K562 (cell line): ENCODE measurements at regions not wholly inside any gene's neighbourhood (a gene's known extent, or its start where the extent isn't known, plus 50 kb on each side); places are given as distances from the start of the nearest gene placed in this dataset.

ENCODE experiments used
- BRD4 ChIP-seq: fragments of 200-600 bp; sonication (generic); IDR thresholded peaks from 2 replicates; pipeline ENCODE4 v1.6.1; 2017; ENCODE audit warnings: inconsistent platforms
- CC2D1A ChIP-seq: fragments of 450-650 bp; IDR thresholded peaks from 2 replicates; pipeline ENCODE4 v1.6.1; 2017; ENCODE audit warnings: mild to moderate bottlenecking
- KDM2B ChIP-seq: fragments of 250-450 bp; sonication (Bioruptor Pico); IDR thresholded peaks from 2 replicates; pipeline ENCODE4 v1.8.0; 2021; ENCODE audit warnings: mild to moderate bottlenecking, moderate library complexity
- MIER1 ChIP-seq: fragments of 450-650 bp; IDR thresholded peaks from 2 replicates; pipeline ENCODE4 v1.6.1; 2016; ENCODE audit warnings: antibody characterized with exemption, mild to moderate bottlenecking, low read depth
- MTF1 ChIP-seq: fragments of 250-450 bp; sonication (Bioruptor Pico); IDR thresholded peaks from 2 replicates; pipeline ENCODE4 v1.9.0; 2021; ENCODE audit warnings: moderate library complexity, mild to moderate bottlenecking, inconsistent platforms, borderline replicate concordance
- MYNN ChIP-seq, 2 experiments: sonication (generic); formaldehyde crosslinking in 1 of 2; IDR thresholded peaks; 2 replicates each; pipeline versions ENCODE4 v1.5.0 to v1.6.1; 2016 to 2020; ENCODE audit warnings: antibody characterized with exemption in 1 of 2, missing genetic modification reagents in 1 of 2
- NEUROD1 ChIP-seq: fragments of 150-350 bp; IDR thresholded peaks from 2 replicates; pipeline ENCODE4 v1.6.1; 2014; ENCODE audit warnings: borderline replicate concordance, low read length, low read depth; ENCODE audit not compliant: partially characterized antibody
- PCBP2 ChIP-seq: fragments of 200-400 bp; formaldehyde crosslinking; IDR thresholded peaks from 2 replicates; pipeline ENCODE4 v1.6.1; 2018; ENCODE audit warnings: low read length, low read depth, mild to moderate bottlenecking, moderate library complexity; ENCODE audit not compliant: poor library complexity, severe bottlenecking
- POLR2H ChIP-seq: IDR thresholded peaks from 2 replicates; pipeline ENCODE4 v1.6.1; 2016; ENCODE audit warnings: missing genetic modification characterization, low read depth, mild to moderate bottlenecking, control low read depth, missing compliant biosample characterization, moderate library complexity
- SETDB1 ChIP-seq: IDR thresholded peaks from one replicate; pipeline ENCODE4 v1.6.1; 2012; ENCODE audit warnings: low read length, control low read depth, inconsistent platforms
- U2AF2 ChIP-seq: fragments of 200-400 bp; formaldehyde crosslinking; optimal IDR thresholded peaks from 2 replicates; pipeline ENCODE3; 2017; ENCODE audit warnings: low read depth, mild to moderate bottlenecking, low read length
- TF ChIP-seq, protein P1 (sequence below): IDR thresholded peaks from 3 replicates; pipeline ENCODE4 v1.6.1; 2011; ENCODE audit warnings: borderline replicate concordance, mild to moderate bottlenecking, moderate library complexity; ENCODE audit not compliant: insufficient read length; ENCODE audit errors: extremely low read depth
- TF ChIP-seq, protein P2 (sequence below): fragments of 450-650 bp; formaldehyde crosslinking; IDR thresholded peaks from 2 replicates; pipeline ENCODE4 v1.4.0; 2022; ENCODE audit warnings: missing genetic modification characterization
- TF ChIP-seq, protein P3 (sequence below): fragments of 450-650 bp; IDR thresholded peaks from 2 replicates; pipeline ENCODE4 v1.6.1; 2017; ENCODE audit warnings: antibody characterized with exemption, mild to moderate bottlenecking
- TF ChIP-seq, protein P4 (sequence below): fragments of 250-450 bp; sonication (Bioruptor Pico); IDR thresholded peaks from 2 replicates; pipeline ENCODE4 v1.4.0; 2020; ENCODE audit warnings: mild to moderate bottlenecking, moderate library complexity, borderline replicate concordance

DNA sequence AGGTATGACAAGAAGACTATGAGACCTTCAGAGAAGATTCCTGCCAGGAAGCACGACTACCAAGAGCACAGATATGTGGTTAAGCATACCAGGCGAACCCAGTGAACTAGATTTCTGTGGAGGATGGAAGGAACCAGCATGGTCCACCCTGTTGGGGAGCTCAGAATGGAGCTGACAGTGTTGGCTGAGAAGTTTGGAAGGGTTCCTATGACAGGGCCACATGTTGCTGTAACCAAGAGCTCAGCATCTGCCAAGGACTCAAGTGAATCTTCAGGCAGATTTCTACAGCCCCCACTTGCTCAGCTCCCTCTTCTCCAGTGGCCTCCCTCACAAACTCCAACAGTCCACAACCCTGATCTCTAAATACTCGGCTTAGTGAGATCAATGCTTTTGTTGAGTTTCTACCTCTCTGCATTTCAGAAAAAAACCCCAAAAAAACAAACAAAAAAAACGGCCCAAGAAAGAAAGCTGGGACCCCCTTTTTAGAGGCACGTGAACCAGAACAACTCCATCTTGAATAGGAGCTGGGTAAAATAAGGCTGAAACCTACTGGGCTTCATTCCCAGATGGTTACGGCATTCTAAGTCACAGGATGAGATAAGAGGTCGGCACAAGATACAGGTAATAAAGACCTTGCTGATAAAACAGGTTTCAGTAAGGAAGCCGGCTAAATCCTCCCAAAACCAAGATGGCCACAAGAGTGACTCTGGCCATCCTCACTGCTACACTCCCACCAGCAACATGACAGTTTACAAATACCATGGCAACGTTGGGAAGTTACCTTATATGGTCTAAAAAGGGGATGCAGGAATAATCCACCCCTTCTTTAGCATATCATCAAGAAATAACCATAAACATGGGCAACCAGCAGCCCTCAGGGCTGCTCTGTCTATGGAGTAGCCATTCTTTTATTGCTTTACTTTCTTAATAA lies 691.1 kb downstream of the UQCRFS1 start (continued):
- TF ChIP-seq, protein P1, sequence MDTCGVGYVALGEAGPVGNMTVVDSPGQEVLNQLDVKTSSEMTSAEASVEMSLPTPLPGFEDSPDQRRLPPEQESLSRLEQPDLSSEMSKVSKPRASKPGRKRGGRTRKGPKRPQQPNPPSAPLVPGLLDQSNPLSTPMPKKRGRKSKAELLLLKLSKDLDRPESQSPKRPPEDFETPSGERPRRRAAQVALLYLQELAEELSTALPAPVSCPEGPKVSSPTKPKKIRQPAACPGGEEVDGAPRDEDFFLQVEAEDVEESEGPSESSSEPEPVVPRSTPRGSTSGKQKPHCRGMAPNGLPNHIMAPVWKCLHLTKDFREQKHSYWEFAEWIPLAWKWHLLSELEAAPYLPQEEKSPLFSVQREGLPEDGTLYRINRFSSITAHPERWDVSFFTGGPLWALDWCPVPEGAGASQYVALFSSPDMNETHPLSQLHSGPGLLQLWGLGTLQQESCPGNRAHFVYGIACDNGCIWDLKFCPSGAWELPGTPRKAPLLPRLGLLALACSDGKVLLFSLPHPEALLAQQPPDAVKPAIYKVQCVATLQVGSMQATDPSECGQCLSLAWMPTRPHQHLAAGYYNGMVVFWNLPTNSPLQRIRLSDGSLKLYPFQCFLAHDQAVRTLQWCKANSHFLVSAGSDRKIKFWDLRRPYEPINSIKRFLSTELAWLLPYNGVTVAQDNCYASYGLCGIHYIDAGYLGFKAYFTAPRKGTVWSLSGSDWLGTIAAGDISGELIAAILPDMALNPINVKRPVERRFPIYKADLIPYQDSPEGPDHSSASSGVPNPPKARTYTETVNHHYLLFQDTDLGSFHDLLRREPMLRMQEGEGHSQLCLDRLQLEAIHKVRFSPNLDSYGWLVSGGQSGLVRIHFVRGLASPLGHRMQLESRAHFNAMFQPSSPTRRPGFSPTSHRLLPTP, result no peak
- TF ChIP-seq MTF1 (no peak), NEUROD1 (no peak), MIER1 (no peak), POLR2H (0 out of 2 replicates have a peak, but pooled peaks have one; percentile 41), PCBP2 (no peak), U2AF2 (no peak), BRD4 (no peak), CC2D1A (no peak), SETDB1 (no peak), MYNN (IDR thresholded peaks at IDR 0.05) (no peak), MYNN (CRISPR knock-in tag; IDR thresholded peaks at IDR 0.05) (no peak), KDM2B (CRISPR knock-in tag) (no peak)
- TF ChIP-seq, protein P2, sequence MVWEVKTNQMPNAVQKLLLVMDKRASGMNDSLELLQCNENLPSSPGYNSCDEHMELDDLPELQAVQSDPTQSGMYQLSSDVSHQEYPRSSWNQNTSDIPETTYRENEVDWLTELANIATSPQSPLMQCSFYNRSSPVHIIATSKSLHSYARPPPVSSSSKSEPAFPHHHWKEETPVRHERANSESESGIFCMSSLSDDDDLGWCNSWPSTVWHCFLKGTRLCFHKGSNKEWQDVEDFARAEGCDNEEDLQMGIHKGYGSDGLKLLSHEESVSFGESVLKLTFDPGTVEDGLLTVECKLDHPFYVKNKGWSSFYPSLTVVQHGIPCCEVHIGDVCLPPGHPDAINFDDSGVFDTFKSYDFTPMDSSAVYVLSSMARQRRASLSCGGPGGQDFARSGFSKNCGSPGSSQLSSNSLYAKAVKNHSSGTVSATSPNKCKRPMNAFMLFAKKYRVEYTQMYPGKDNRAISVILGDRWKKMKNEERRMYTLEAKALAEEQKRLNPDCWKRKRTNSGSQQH, result peak; percentile 92; the same call in 1 of the 2 replicates
- TF ChIP-seq, protein P3, sequence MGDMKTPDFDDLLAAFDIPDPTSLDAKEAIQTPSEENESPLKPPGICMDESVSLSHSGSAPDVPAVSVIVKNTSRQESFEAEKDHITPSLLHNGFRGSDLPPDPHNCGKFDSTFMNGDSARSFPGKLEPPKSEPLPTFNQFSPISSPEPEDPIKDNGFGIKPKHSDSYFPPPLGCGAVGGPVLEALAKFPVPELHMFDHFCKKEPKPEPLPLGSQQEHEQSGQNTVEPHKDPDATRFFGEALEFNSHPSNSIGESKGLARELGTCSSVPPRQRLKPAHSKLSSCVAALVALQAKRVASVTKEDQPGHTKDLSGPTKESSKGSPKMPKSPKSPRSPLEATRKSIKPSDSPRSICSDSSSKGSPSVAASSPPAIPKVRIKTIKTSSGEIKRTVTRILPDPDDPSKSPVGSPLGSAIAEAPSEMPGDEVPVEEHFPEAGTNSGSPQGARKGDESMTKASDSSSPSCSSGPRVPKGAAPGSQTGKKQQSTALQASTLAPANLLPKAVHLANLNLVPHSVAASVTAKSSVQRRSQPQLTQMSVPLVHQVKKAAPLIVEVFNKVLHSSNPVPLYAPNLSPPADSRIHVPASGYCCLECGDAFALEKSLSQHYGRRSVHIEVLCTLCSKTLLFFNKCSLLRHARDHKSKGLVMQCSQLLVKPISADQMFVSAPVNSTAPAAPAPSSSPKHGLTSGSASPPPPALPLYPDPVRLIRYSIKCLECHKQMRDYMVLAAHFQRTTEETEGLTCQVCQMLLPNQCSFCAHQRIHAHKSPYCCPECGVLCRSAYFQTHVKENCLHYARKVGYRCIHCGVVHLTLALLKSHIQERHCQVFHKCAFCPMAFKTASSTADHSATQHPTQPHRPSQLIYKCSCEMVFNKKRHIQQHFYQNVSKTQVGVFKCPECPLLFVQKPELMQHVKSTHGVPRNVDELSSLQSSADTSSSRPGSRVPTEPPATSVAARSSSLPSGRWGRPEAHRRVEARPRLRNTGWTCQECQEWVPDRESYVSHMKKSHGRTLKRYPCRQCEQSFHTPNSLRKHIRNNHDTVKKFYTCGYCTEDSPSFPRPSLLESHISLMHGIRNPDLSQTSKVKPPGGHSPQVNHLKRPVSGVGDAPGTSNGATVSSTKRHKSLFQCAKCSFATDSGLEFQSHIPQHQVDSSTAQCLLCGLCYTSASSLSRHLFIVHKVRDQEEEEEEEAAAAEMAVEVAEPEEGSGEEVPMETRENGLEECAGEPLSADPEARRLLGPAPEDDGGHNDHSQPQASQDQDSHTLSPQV, result peak; percentile 85
- TF ChIP-seq, protein P4, sequence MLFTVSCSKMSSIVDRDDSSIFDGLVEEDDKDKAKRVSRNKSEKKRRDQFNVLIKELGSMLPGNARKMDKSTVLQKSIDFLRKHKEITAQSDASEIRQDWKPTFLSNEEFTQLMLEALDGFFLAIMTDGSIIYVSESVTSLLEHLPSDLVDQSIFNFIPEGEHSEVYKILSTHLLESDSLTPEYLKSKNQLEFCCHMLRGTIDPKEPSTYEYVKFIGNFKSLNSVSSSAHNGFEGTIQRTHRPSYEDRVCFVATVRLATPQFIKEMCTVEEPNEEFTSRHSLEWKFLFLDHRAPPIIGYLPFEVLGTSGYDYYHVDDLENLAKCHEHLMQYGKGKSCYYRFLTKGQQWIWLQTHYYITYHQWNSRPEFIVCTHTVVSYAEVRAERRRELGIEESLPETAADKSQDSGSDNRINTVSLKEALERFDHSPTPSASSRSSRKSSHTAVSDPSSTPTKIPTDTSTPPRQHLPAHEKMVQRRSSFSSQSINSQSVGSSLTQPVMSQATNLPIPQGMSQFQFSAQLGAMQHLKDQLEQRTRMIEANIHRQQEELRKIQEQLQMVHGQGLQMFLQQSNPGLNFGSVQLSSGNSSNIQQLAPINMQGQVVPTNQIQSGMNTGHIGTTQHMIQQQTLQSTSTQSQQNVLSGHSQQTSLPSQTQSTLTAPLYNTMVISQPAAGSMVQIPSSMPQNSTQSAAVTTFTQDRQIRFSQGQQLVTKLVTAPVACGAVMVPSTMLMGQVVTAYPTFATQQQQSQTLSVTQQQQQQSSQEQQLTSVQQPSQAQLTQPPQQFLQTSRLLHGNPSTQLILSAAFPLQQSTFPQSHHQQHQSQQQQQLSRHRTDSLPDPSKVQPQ (CRISPR knock-in tag), result no peak; the same call in 1 of the 2 replicates
